Endothelial cell of umbilical vein (primary cell): ENCODE measurements at regions not wholly inside any gene's neighbourhood (a gene's known extent, or its start where the extent isn't known, plus 50 kb on each side); places are given as distances from the start of the nearest gene placed in this dataset.

ENCODE experiments used
- CTCF ChIP-seq, 2 donors: IDR thresholded peaks; 1 replicate in 1 of 2; 2 replicates in 1 of 2; pipeline ENCODE4 v1.5.1; 2011; ENCODE audit warnings: low read length in 2 of 2, mild to moderate bottlenecking in 2 of 2, moderate library complexity in 2 of 2, control low read depth in 1 of 2, inconsistent platforms in 1 of 2, low read depth in 1 of 2; ENCODE audit not compliant: insufficient read depth in 1 of 2; ENCODE audit errors: extremely low read depth in 1 of 2
- EZH2 ChIP-seq: IDR thresholded peaks from 2 replicates; pipeline ENCODE4 v1.6.1; 2012; ENCODE audit warnings: borderline replicate concordance, low read depth, mild to moderate bottlenecking, moderate library complexity, low read length, inconsistent platforms; ENCODE audit not compliant: severe bottlenecking
- GATA2 ChIP-seq: IDR thresholded peaks from 2 replicates; pipeline ENCODE4 v1.7.0; 2011; ENCODE audit warnings: low read depth, mild to moderate bottlenecking, moderate library complexity, mixed read lengths, low read length; ENCODE audit not compliant: insufficient read length, insufficient read depth
- POLR2A ChIP-seq: IDR thresholded peaks from 2 replicates; pipeline ENCODE4 v1.6.1; 2012; ENCODE audit warnings: low read depth, mild to moderate bottlenecking, control low read depth, low read length
- POLR2AphosphoS5 ChIP-seq: IDR thresholded peaks from 2 replicates; pipeline ENCODE4 v1.6.1; 2012; ENCODE audit warnings: low read depth, mild to moderate bottlenecking, control low read depth, low read length, moderate library complexity; ENCODE audit not compliant: insufficient read depth

- TF ChIP-seq POLR2A (no peak), EZH2 (no peak), CTCF (IDR thresholded peaks at IDR 0.05; ENCODE audit: extremely low read depth in 1 of 2, insufficient read depth in 1 of 2, low read depth in 1 of 2, low read length in 2 of 2) (no peak), POLR2AphosphoS5 (no peak), GATA2 (no peak)
These were observed 324.7 kb upstream of the C16orf82 start for GRCh38 chr16:26742040-26742439.
